Spleen (tissue), 11 donors: ENCODE measurements at regions not wholly inside any gene's neighbourhood (a gene's known extent, or its start where the extent isn't known, plus 50 kb on each side); places are given as distances from the start of the nearest gene placed in this dataset.

Experiments
- DNase-seq: peaks from one replicate; pipeline ENCODE4 v3.0.0-alpha.2; 2020
- H3K27ac ChIP-seq, 8 donors: fragments of 200-600 bp; sonication (generic) in 7 of 8; 1 replicate in 4 of 8; 2 replicates in 4 of 8; pipeline versions ENCODE4 v1.5.0 to v1.8.0; 2016 to 2021; ENCODE audit warnings: inconsistent platforms in 4 of 8, mild to moderate bottlenecking in 4 of 8, moderate library complexity in 1 of 8
- H3K27me3 ChIP-seq, 7 donors: fragments of 200-600 bp; sonication (generic) in 6 of 7; replicated peaks in 1 of 7; 1 replicate in 4 of 7; 2 replicates in 3 of 7; pipeline versions ENCODE4 v1.5.0 to v1.8.0; 2016 to 2021; ENCODE audit warnings: inconsistent platforms in 3 of 7, mild to moderate bottlenecking in 1 of 7
- H3K36me3 ChIP-seq, 6 donors: fragments of 200-600 bp; sonication (generic) in 5 of 6; 1 replicate in 4 of 6; 2 replicates in 2 of 6; pipeline versions ENCODE4 v1.5.0 to v1.8.0; 2016 to 2021; ENCODE audit warnings: inconsistent platforms in 2 of 6
- H3K4me1 ChIP-seq, 6 donors: fragments of 200-600 bp; sonication (generic) in 5 of 6; 1 replicate in 3 of 6; 2 replicates in 3 of 6; pipeline versions ENCODE4 v1.5.0 to v1.8.0; 2016 to 2021; ENCODE audit warnings: inconsistent platforms in 3 of 6
- H3K4me3 ChIP-seq, 8 donors: fragments of 200-600 bp; sonication (generic) in 7 of 8; 1 replicate in 4 of 8; 2 replicates in 4 of 8; pipeline versions ENCODE4 v1.5.0 to v1.8.0; 2016 to 2021; ENCODE audit warnings: inconsistent platforms in 4 of 8, mild to moderate bottlenecking in 4 of 8, moderate library complexity in 2 of 8
- H3K9me3 ChIP-seq, 8 donors: fragments of 200-600 bp; sonication (generic) in 7 of 8; 1 replicate in 4 of 8; 2 replicates in 4 of 8; pipeline versions ENCODE4 v1.5.0 to v1.8.0; 2016 to 2021; ENCODE audit warnings: inconsistent platforms in 4 of 8
- POLR2A ChIP-seq, 3 donors: fragments of 450-650 bp; IDR thresholded peaks; one replicate each; pipeline ENCODE4 v1.5.1; 2017; ENCODE audit warnings: antibody characterized with exemption in 3 of 3, mild to moderate bottlenecking in 1 of 3
- POLR2AphosphoS5 ChIP-seq, 3 donors: sonication (generic); formaldehyde crosslinking; IDR thresholded peaks; one replicate each; pipeline ENCODE4 v1.5.1; 2017; ENCODE audit warnings: antibody characterized with exemption in 3 of 3
- WGBS, 5 donors: extraction: QIAGEN DNeasy Blood & Tissue Kit in 3 of 5; methylation state at CpG; one replicate each; pipeline versions ENCODE4 v1.1.5 to v1.1.7; 2013 to 2018; 5-methylcytosine and 5-hydroxymethylcytosine counted together
- intact Hi-C: fragments of 100-400 bp; cut with DNase I; formaldehyde crosslinking; loops from one replicate; pipeline ENCODE4 v1.15.0; 2023; ENCODE audit warnings: low total_unique reads
- TF ChIP-seq, protein P1 (sequence below), 11 experiments: fragments of 200-600 bp in 7 of 11; fragments of 450-650 bp in 4 of 11; sonication (generic) in 4 of 11; IDR thresholded peaks in 8 of 11; conservative IDR thresholded peaks in 3 of 11; 1 replicate in 7 of 11; 2 replicates in 4 of 11; pipeline versions ENCODE4 v1.4.0 to v1.8.0; 2016 to 2021; ENCODE audit warnings: antibody characterized with exemption in 11 of 11, inconsistent platforms in 4 of 11, mild to moderate bottlenecking in 1 of 11
- donor health status: healthy with polysubstance abuse.
- donor health status: DM: no; HTN: no; CAD: no; lungs with moderate emphysema.
- donor health status: DM: no; HTN: no; CAD: no.
- donor health status: Bipolar disorder and iron deficiency.
- donor health status: healthy.
- donor health status: DM: no; HTN: no; CAD: no.
- donor health status: DM: yes; HTN: yes; CAD: no.

- TF ChIP-seq, protein P1, sequence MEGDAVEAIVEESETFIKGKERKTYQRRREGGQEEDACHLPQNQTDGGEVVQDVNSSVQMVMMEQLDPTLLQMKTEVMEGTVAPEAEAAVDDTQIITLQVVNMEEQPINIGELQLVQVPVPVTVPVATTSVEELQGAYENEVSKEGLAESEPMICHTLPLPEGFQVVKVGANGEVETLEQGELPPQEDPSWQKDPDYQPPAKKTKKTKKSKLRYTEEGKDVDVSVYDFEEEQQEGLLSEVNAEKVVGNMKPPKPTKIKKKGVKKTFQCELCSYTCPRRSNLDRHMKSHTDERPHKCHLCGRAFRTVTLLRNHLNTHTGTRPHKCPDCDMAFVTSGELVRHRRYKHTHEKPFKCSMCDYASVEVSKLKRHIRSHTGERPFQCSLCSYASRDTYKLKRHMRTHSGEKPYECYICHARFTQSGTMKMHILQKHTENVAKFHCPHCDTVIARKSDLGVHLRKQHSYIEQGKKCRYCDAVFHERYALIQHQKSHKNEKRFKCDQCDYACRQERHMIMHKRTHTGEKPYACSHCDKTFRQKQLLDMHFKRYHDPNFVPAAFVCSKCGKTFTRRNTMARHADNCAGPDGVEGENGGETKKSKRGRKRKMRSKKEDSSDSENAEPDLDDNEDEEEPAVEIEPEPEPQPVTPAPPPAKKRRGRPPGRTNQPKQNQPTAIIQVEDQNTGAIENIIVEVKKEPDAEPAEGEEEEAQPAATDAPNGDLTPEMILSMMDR (IDR thresholded peaks at IDR 0.05 in 8 of 11, conservative IDR thresholded peaks at IDR 0.05 in 3 of 11): no peak
- TF ChIP-seq POLR2AphosphoS5 (IDR thresholded peaks at IDR 0.05) (no peak), POLR2A (IDR thresholded peaks at IDR 0.05) (no peak)
- Histone ChIP-seq H3K4me1 (no peaks in the 10 kb centered on the region), H3K27ac (no peak overlapping the region), H3K36me3 (no peaks in the 10 kb centered on the region), H3K27me3 (no peaks in the 10 kb centered on the region), H3K4me3 (no peak overlapping the region), H3K9me3 (peaks cover 6 to 100% (median 100%) of the 10 kb centered on the region in 8 donors)
- 74 to 80% (median 77%) methylated on average over 30 to 33 of the region's 33 CpGs for WGBS, 5 donors
- intact Hi-C loops: no loop called here
- peak; percentile 68 for DNase-seq
Observed at GRCh38 chr12:34402899-34403705, 380.8 kb downstream of the ALG10 start.

DNA sequence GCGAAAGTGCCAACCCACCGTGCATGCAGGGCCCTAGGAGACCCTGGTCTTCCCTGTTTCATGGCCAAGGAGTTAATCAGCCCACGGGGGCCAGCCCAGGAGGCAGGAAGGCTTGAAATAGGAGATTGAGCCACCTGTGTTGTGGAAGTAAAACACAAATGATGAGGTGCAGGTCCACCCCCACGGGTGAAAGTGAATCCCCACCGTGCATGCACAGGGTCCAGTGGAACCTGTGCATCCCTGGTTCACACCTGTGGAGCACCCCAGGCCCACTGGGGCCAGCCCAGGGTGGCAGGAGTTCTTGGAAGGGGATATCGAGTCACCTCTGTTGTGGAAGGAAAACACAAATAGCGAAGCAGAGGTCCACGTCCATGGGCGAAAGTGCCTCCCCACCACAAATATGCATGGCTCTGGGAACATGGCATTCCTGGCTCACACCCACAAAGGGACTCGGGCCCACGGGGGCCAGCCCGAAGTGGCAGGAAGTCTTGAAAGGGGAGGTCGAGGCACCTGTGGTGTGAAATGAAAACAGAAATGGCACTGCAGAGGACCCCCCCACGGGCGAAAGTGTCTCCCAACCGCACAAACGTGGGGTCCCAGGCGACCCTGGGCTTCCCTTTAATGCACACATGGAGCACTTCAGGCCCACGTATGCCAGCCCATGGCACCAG lies 381.5 kb downstream of the ALG10 start:
- DNase-seq: peak; percentile 51
- Histone ChIP-seq H3K36me3 (no peaks in the 10 kb centered on the region), H3K27me3 (no peaks in the 10 kb centered on the region), H3K27ac (no peak overlapping the region), H3K4me1 (no peaks in the 10 kb centered on the region), H3K4me3 (no peak overlapping the region), H3K9me3 (peaks cover 6 to 100% (median 100%) of the 10 kb centered on the region in 8 donors)
- intact Hi-C loops: no loop called here
- TF ChIP-seq POLR2A (IDR thresholded peaks at IDR 0.05) (no peak), POLR2AphosphoS5 (IDR thresholded peaks at IDR 0.05) (no peak)
- TF ChIP-seq, protein P1 (IDR thresholded peaks at IDR 0.05 in 8 of 11, conservative IDR thresholded peaks at IDR 0.05 in 3 of 11): no peak
- 55 to 64% (median 58%) methylated on average over 19 of the region's 19 CpGs for WGBS, 5 donors

GRCh38 chr12:34404377-34405285 lies 382.3 kb downstream of the ALG10 start:
- DNase-seq: peak; percentile 43
- peaks cover 6 to 100% (median 100%) of the 10 kb centered on the region in 8 donors for H3K9me3 ChIP-seq

More at GRCh38 chr12:34404377-34405285, 382.3 kb downstream of the ALG10 start:
- no peaks in the 10 kb centered on the region for H3K27me3 ChIP-seq
- no peaks in the 10 kb centered on the region for H3K4me1 ChIP-seq
- 66 to 75% (median 70%) methylated on average over 19 of the region's 19 CpGs for WGBS, 5 donors
- no peak overlapping the region for H3K4me3 ChIP-seq
- H3K36me3 ChIP-seq: no peaks in the 10 kb centered on the region
- H3K27ac ChIP-seq: no peak overlapping the region
- no peak for TF ChIP-seq POLR2AphosphoS5 (IDR thresholded peaks at IDR 0.05)
- no peak for TF ChIP-seq POLR2A (IDR thresholded peaks at IDR 0.05)
- TF ChIP-seq, protein P1 (IDR thresholded peaks at IDR 0.05 in 8 of 11, conservative IDR thresholded peaks at IDR 0.05 in 3 of 11): no peak
- intact Hi-C loops: no loop called here
